Stomach (tissue), 4 donors: ENCODE measurements at regions not wholly inside any gene's neighbourhood (a gene's known extent, or its start where the extent isn't known, plus 50 kb on each side); places are given as distances from the start of the nearest gene placed in this dataset.

Experiments used
- EP300 ChIP-seq: sonication (generic); formaldehyde crosslinking; IDR thresholded peaks from one replicate; pipeline ENCODE4 v1.6.1; 2017; ENCODE audit warnings: antibody characterized with exemption
- POLR2A ChIP-seq, 4 donors: fragments of 450-650 bp; IDR thresholded peaks; one replicate each; pipeline ENCODE4 v1.6.1; 2016; ENCODE audit warnings: antibody characterized with exemption in 4 of 4, control low read depth in 2 of 4, mild to moderate bottlenecking in 1 of 4, moderate library complexity in 1 of 4
- POLR2AphosphoS5 ChIP-seq, 3 donors: sonication (generic); formaldehyde crosslinking; IDR thresholded peaks; one replicate each; pipeline ENCODE4 v1.6.1; 2016; ENCODE audit warnings: antibody characterized with exemption in 3 of 3
- TF ChIP-seq, protein P1 (sequence below), 7 experiments: fragments of 450-650 bp in 4 of 7; fragments of 200-600 bp in 3 of 7; sonication (generic) in 3 of 7; IDR thresholded peaks; one replicate each; pipeline ENCODE4 v1.5.1; 2016 to 2019; ENCODE audit warnings: antibody characterized with exemption in 7 of 7, control low read depth in 2 of 7, mild to moderate bottlenecking in 1 of 7

DNA sequence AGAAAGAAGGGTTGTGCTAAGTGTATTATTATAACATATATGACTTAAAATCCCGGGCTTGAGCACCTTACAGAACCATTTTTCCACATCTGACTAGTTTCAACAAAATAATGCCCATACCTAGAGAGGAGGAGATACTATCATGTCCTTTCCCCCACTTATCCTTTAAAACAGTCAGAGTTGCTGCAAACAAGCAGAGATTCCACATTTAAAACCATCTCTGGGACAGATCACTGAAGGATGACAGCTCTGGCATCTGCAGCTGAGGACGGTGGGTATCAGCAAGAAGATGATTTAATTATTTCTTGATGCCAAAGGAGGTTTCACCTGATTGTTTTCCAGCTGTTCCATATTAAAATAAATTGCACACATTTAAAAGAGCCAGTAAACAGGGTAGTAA is 328.0 kb upstream of the TMTC1 start:
- TF ChIP-seq, protein P1, sequence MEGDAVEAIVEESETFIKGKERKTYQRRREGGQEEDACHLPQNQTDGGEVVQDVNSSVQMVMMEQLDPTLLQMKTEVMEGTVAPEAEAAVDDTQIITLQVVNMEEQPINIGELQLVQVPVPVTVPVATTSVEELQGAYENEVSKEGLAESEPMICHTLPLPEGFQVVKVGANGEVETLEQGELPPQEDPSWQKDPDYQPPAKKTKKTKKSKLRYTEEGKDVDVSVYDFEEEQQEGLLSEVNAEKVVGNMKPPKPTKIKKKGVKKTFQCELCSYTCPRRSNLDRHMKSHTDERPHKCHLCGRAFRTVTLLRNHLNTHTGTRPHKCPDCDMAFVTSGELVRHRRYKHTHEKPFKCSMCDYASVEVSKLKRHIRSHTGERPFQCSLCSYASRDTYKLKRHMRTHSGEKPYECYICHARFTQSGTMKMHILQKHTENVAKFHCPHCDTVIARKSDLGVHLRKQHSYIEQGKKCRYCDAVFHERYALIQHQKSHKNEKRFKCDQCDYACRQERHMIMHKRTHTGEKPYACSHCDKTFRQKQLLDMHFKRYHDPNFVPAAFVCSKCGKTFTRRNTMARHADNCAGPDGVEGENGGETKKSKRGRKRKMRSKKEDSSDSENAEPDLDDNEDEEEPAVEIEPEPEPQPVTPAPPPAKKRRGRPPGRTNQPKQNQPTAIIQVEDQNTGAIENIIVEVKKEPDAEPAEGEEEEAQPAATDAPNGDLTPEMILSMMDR (IDR thresholded peaks at IDR 0.05), result no peak
- TF ChIP-seq POLR2A (IDR thresholded peaks at IDR 0.05) (no peak), EP300 (no peak), POLR2AphosphoS5 (IDR thresholded peaks at IDR 0.05) (no peak)
